ENCODE measurements at regions not wholly inside any gene's neighbourhood (a gene's known extent, or its start where the extent isn't known, plus 50 kb on each side); places are given as distances from the start of the nearest gene placed in this dataset.
"Not testable (repeated sequence)": the region's sequence is repeated elsewhere in the genome, so short reads cannot be mapped to it uniquely, and the experiment has no call there.

DNA sequence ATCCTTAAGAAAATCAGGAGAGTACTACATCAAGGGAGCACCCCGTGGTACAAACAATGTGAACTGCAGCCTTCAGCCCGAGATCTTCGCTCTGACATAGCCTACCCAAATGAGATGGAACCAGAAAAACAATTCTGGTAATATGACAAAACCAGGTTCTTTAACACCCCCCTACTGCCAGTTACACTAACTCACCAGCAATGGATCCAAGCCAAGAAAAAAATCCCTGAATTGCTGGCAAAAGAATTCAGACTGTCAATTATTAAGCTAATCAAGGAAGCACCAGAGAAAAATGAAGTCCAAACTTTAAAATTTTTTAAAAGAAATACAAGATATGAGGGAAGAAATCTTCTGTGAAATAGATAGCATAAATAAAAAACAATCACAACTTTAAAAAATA is 101.7 kb upstream of the KLF8 start:
- no peak for DNase-seq

DNA sequence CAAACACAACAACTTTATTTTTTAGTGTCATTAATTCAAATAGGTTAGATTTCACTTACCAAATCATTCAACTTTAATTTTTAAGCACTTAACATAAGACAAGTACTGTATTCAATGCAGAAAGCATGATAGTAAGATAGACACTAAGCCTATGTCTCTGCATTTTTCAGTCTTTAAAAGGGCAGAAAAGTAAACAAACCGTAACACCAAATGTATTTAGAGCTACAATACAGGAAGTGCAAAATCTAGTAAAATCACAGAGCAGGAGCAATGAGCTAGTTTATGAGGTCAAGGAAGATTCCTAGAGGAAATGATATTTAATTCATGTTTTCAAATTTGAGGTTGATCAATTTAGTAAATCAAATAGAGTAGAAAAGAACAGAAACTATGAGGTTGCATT is 68.0 kb upstream of the KLF8 start:
- not testable (repeated sequence) for DNase-seq
